Stimulated activated CD8-positive, alpha-beta memory T cell treated with anti-CD3 and anti-CD28 coated beads, Interleukin-12 subunit alpha, Interleukin-12 subunit beta, amount 100 ng/mL, for 4 hours (primary cell): ENCODE measurements at regions not wholly inside any gene's neighbourhood (a gene's known extent, or its start where the extent isn't known, plus 50 kb on each side); places are given as distances from the start of the nearest gene placed in this dataset.
A peak's percentile ranks its signal among the peaks of the same experiment; 100 is the strongest.

ENCODE experiments used
- DNase-seq: peaks from one replicate; pipeline ENCODE4 v3.0.0-alpha.2; 2020; ENCODE audit warnings: low read depth

DNA sequence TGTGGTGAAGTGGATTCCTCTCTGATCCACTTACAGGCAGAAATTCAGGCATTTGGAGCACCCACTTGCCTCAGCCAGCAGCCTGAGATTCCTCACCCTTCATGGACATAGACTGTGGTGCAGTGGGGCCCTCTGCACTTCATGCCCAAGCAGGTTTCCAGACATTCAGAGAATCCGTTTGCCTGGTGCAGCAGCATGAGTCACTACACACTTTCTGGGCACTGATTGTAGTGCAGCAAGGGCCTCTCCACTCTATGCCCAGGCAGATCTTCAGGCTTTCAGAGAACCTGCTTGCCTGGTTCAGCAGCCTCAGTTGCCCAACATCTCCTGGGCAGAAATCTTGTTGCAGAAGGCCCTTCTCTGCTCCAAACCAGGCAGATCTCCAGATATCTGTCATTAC lies 920.9 kb downstream of the SLITRK5 start:
- DNase-seq = no peak

DNA sequence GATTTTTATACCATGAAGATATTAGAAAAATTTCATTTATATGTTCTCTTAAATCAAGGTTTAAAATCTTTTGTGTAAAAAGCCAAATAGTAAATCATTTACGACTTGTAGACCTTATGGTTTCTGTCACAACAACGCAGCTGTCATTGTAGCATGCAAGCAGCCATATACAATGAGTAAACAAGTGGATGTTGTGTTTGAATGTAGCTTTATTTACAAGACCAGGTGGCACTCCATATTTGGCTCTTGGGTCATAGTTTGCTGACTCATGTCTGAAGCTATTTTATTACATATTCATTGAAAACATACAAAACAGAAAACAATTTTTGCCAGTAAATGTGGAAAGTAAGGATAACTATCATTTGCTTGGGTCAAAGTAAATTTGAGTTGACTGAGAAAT lies 930.8 kb downstream of the SLITRK5 start:
- DNase-seq = no peak

DNA sequence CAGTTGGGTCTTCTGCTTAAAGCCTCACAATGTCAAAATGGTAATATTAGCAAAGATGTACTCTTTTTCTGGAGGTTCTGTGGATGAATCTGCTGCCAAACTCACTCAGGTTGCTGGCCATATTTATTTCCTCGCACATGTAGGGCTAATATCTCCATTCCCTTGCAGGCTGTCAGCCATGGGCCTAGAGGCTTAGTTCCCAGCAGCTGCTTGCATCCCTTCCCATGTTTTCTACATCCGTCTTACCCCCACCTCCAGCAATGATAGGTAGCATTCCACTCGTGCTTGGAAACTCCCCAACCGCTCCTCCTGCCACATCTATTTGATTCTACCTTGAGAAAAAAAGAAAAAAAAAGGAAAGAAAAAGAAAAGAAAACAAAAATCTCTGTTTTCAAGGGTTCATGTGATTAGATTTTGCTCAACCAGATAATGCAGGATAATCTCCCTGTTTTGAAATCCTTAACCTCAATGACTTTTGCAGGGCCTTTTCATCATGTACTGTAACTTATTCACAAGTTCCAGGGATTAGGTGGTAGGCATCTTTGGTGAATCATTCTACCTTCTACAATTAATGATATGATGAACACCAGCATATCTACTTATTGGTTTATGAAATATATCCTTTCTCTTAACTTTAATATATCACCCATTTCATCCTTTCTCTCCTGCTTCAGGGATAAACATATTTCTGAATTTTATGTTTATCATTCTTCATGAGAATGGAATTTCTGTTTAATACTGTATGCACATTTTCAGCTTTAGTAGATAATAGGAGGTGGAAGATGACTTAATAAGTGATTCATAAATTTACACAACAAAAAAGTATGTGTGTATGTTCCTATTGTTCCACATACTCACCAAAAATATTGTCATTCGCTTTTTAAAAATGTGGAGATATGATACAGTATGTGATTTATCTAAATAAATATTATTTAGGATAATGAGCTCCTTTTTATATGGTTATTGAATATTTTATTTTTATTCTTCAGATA lies 931.9 kb downstream of the SLITRK5 start:
- no peak for DNase-seq

DNA sequence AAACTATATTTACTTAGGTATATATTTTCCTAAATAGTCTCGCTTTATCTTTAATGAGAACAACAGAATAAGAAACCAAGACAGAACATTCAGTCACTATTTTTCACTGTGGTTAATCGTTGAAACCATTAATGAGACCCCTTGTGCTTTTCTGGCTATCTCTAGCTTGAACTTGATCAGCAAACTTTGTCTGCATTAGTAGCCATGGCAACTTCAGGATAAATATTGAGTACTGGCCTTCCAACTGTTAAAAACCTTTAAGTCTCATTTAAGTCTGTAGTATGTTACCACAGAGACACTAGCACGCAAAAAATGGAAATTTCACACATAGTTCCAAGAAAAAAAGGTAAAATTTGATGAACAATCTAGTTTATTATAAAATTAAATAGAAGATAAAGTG lies 946.0 kb downstream of the SLITRK5 start:
- DNase-seq = no peak

DNA sequence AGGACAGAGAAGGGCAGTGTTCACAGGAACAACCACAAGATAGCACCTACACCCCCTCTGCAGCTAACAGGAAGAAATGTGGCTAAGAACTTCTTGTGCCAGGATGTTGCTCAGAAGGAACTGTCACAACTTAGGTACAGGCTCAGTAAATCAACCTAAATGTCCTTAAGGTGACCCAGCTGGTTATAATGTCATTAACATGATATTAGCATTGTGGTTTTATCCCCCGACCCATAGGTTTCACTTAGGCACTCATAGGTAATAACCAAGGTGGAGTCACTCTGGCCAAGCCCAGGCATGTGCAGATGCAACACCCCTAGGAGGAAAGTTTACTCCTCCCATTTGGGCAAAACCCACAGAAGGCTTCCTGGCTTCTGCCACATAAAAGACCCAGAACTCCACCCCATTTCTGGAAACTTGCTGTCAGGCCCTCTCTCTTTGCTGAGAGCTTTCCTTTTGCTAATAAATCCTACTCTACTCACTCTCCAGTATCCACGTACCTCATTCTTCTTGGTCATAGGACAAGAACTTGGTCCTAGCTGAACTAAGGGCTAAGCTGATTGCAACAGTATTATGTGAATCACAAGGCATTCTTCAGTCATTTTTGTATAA lies 951.3 kb downstream of the SLITRK5 start:
- DNase-seq = peak; percentile 2

DNA sequence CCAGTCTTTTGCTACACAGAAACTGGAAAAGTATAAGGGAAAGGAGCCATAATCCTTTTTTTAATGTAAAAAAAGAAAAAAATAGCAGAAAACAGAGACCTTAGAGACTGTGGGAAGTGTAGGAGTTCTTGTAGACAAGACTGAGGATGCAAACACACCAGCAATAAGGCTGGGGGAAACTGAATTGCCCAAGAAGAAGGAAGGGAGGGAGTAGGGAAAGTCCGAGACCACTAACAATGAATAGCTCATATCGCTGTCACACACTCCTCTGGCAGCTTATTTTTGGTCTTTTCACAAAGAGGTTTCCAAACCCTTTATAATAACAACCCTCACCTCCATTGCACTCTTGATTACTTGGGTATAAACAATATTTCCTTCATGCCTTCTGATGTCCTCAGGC lies 952.0 kb downstream of the SLITRK5 start:
- no peak for DNase-seq

DNA sequence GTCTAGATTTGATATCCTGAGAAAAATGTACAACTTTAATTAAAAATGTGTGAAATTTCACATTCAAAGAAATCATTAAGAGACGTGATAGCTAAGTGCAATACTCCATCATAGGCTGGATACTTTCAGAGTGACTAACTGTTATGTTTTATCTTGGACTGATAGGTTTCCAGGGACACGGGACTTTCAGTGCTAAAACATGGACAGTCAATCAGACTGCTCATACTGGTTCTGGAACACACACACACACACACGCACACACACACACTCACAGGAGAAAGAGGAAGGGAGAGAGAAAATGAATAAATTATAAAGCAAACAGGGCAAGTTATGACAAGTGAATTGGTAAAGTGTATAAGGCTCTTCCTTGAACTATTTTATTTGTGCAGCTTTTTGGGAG lies 955.9 kb downstream of the SLITRK5 start:
- no peak for DNase-seq

DNA sequence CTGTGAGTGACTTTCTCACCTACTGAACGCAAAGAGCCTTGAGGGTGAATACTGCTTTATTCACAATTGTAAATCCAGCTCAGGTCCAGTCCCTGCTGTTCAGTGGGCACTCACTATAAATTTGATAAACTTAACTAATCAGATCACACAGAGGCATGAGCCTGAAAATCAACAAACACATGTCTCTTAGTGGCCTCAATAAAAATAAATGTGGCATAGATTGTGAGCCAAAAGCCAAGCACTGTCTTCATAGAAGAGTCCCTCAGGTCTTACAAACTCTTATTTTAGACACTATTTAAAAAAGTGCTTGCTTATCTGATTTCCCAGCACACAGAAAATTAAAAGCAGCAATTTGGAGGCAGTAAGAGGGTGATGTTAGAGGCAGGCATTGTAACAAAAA lies 957.7 kb downstream of the SLITRK5 start:
- no peak for DNase-seq

DNA sequence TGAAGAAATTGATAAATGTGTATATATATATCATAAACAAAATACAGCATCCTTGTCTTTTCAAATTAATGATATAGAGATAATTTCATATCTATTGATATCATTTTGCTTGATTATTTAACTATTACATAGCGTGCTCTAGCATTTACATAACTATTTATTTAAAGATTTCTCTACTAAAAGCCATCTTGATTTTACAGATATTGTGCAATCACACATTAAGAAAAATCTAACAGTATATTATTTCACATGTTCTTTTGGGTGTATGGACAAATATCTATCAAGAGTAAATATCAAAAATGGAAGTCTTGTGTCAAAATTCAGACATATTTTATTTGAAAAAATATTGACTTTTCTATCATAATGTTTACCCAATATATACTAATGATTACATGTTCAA lies 966.8 kb downstream of the SLITRK5 start:
- DNase-seq = no peak

DNA sequence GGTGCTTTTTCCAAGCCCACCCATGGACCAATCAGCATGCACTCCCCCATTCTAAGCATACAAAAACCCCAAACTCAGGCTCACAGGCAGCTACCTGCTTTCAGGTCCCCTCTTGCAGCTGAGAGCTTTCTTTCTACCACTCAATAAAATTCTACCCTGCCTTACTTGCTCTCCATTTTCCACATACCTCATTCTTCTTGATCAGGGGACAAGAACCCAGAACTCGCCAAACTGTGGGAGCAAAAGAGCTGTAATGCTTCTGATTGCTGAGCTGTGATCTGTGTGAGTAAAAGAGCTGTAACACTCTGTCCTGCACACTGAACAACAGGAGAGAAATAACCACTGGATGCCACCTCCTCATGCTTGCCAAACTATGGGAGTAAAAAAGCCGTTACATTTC lies 972.1 kb downstream of the SLITRK5 start:
- no peak for DNase-seq

DNA sequence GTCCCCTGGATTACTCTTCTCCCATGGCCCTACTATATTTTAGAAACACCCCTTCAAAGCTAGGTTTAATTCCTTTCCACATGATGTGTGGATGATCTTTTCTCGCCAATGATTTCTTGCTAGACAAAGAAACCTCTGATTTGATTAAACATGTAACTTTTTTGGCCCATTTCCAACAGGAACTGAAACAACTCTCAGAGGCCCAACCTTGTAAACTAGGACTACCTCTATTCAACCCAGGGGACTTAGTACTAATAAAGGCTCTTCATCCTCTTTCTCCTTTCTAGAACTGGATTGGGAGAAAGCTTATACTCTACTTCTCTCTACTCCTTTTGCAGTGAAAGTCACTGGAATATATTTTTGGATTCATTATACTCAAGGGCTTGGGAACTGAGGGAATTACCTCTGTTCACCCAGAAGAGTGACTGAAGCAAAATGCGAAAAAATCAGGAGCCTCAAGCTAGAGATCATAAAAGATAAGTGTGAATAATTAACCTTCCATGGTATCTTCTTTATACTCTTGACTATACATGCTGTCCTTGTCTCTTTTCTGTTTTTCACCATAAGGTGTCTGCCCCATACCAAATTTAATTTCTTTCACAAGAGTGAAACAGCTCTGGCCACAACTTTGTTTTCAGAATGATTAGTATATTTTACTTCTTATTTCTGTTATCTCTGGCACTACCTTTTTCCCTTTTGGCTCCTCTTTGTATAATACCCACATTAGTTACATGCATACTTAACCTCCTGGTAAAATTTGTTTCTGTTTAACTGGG lies 977.6 kb downstream of the SLITRK5 start:
- no peak for DNase-seq

DNA sequence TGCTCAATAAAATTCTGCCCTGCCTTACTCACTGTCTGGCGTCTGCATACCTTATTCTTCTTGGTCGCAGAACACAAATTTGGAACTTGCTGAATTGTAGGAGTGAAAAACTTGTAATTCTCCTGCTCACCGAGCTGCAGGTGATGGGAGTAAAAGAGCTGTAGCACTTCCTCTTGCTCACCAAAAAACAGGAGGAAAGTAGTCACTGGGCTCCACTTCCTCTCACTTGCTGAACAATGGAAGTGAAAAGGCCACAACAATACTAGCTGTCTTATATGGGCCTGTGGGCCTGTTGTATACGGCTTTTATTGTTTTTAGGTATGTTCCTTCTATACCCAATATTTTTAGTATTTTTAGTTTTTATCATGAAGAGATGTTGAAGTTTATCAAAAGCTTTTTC lies 978.7 kb downstream of the SLITRK5 start:
- no peak for DNase-seq

DNA sequence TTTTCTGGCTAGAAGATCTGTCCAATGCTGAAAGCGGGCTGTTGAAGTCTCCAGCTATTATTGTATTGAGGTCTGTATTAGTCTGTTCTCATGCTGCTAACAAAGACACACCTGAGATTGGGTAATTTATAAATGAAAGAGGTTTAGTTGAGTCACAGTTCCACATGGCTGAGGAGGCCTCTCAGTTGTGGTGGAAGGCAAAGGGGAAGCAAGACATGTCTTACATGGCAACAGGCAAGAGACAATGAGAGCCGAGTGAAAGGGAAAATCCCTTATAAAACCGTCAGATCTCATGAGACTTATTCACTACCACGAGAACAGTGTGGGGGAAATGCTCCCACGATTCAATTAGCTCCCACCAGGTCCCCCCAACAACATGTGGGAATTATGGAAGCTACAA lies 980.4 kb downstream of the SLITRK5 start:
- DNase-seq = no peak

DNA sequence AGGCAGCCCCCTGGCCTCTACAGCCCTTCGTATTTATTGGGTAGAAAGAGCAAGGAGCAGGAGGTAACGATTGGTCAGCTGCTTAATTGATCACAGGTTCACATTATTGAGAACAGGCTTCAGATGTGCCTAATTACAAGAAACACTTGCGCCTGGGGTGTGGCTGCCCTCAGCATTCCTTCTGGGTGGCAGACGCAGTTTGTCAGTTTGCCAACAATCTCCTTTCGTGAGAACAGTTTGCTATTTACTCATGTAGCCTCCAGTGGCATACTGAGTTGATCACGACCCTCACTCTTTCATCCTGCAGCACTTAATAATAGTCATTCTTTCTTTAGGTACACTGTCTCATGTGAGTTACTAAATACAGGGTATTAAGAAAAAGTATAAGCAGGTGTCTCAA lies 985.6 kb downstream of the SLITRK5 start:
- no peak for DNase-seq

DNA sequence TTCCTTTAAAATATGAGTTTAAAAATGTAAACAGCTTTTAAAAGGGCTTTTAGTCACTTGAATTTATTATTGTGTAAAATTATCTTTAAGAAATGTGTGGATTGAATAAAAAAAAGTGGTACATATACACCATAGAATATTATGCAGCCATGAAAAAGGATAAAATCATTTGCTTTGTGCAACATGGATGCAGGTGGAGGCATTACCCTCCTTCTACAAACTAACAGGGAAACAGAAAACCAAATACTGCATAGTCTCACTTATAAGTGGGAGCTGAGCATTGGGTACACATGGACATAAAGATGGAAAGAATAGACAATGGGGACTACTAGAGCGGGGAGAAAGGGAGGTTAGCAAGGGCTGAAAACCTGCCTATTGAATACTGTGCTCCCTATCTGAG lies 999.3 kb downstream of the SLITRK5 start:
- DNase-seq = no peak

DNA sequence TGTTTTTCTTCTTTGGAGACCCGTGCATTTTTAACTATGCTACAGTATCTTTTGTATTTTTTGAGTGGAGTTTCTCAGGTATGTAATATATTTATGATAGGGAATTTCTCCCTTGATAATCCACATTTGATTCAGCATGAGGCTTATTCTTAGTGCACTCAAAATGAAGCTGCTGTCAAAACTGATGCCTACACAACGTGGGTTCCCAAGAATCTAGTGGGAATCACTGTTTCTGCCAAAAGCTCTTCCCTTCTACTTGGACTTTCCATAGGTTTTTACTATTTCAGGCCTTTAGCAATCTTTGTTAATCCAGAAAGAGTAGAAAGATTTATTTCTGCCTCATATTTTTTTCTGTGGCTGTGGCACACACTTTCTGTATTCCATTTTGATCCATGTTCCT lies 1003.7 kb downstream of the SLITRK5 start:
- DNase-seq = no peak

DNA sequence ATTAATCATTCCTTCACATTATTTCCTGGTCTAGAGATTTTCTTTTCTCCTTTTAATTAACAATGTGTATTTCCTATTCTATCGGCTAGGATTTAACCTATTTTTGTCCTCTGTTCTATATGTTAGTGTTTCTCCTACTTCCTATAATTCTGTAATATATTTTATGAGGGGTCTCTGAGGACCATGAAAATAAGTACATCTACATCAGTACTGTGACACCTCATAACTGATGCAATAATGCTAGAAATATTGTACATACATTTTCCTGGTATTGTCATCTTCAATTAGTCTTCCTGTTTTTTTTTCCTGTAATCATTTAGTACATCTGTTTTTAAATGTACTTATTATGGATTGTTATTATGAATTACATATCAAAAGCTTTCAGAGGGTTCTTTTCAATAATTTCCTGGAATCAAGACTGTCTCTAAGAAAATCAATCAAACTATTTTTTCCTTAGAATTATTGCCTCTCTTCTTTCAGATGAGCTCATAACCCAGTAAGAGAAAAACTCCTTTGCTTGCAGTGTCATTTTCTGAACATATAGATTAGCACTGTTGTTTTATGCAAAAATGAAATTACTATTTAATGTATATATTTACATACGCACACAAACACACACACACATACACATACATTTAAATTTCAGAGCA lies 1004.3 kb downstream of the SLITRK5 start:
- no peak for DNase-seq

DNA sequence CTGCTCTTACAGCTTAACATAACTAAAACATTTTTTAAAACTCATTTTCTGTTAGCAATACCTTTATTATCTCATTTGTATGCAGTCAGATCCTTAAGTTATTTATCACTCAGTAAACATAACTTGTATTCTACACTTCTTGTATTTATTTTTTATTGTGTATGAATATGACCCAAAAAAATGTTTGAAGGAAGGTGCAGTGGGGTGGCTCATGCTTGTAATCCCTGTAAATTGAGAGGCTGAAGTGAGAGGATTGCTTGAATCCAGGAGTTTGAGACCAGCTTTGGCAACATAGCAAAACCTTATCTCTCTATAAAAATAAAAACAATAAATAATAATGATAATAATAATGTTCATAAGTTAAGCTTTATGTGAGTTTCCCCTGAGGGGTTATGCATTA lies 1004.8 kb downstream of the SLITRK5 start:
- DNase-seq = no peak

DNA sequence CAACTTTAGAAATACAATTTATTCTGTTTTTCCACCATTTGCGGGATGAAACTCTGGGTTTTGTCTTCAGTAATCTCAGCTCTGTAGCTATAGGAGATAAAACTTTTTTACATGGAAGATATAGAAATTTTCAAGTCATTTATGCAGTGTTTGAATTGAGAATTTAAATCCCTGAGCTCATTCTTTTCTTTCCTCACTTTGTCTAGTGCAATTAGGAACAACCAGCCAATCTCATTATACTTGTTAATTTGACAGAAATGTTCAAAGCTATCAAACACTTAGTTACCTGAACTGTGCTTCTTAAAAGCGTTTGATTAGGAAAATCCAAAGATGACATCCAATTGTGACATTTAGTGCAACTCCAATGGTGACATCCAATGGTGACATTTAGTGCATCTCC lies 1014.3 kb downstream of the SLITRK5 start:
- no peak for DNase-seq

DNA sequence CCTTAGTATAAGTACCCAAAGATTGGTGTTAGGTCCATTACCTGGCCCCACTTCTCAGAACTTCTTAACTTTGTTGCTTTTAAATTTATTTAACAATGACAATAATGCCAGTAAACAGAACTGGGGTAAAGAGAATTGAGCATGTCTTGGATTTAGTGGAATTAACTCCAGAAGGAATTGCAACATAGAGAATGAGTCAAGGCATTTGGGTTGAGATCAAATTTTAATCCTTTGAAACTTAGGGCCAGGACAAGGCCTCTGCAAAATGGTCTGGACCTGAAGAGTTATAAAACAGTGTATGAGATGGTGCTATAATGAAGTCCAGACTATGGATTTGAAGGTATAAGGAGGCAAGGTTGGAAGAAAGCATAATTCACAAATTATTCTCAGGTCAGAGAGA lies 1030.4 kb downstream of the SLITRK5 start:
- DNase-seq = no peak

DNA sequence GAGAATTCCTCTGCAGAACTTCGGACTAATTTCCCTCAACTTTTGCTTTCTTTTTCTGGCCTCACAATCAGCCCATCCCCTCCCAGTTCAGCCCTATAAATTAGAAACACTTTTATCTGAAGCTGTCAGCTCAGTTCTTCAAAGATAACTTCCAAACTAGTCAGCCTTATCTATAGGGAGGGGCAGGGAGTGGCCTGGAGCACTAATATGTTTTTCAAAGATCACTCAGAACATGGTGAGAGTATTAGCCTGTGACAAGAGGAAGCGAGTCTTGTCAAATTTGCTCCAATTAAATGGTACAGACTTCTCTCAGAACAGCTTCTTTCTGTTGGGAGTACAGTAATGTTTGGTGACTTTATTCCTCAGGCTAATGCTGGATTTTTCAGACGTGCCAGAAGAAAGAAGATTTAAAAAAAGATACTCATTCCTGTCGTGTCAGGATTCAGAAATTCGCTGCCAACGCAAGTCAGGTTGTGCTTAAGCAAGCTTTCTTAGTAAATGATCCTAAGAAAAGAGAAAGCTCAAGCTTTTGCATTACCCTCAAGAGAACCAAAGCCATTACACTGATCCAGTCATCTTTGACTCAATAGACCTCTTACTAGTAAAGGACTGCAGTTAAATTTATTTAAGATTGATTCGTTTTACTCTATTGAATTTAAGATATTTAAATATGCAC lies 1033.6 kb downstream of the SLITRK5 start:
- no peak for DNase-seq

DNA sequence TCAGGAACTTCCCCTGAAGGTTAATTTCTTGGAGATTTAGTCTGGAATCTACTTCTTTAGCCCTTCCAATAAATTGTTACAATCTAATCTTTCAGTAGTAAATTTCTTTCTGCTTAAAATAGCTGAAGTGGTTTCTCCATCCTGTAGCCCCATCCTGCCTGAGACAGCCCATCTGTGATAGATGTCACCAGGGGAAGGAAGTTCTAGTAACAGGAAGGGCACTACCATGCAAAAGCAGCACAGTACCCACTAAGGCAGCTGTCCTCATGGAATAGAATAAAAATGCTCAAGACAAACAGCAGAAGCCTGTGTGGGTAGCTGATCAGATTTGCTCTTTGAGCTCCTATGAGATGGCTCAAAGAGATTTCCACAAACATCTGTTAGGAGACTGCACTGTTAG lies 1036.5 kb downstream of the SLITRK5 start:
- DNase-seq = no peak
